HG03442 (cell line): ENCODE measurements at regions not wholly inside any gene's neighbourhood (a gene's known extent, or its start where the extent isn't known, plus 50 kb on each side); places are given as distances from the start of the nearest gene placed in this dataset.

Experiments used
- ATAC-seq: cut with Tn5 transposase; IDR thresholded peaks from one replicate; pipeline ENCODE4 v1.9.1; 2021; ENCODE audit warnings: mild to moderate bottlenecking, moderate library complexity; ENCODE audit not compliant: unreplicated experiment

- no peak for ATAC-seq
Measured at GRCh38 chr7:42761486-42761885, 150.4 kb downstream of the C7orf25 start.

DNA sequence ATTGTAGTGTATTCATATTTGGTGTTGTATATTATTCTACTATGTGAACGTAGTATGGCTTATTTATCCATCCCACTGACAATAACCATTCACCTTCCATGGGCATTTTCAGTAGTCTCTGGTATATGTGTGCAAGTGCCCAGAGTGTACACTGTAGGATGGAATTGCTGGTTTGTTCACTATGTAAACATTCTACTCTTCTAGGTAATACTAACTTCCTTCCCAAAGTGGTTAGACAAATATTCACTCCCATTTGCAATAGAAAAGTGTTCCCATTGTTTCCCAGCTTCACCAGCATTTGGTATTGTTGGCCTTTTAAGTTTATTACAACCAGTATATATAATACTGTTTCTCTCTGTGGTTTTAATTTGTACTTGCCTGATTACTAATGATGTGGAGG lies 153.7 kb downstream of the C7orf25 start:
- no peak for ATAC-seq

DNA sequence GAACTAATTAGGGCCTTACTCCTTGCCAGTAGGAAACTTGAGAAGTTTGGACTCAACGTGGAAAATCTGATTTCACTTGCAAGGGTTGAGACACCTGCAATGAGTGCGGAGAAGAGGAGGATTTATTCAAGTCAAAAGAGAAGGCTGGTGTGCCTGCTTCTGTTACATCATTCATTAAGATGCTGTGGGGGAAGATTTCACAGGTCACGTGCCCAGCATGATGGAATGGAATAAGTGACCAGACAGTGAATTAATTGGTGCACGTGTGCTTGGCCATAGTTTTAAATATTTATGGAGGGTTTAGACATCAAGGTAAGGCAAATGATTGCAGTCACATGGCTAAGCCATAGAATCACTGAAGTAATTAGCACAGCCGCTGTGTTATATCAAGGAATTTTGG lies 155.0 kb downstream of the C7orf25 start:
- no peak for ATAC-seq

GRCh38 chr7:42753811-42754363 lies 158.0 kb downstream of the C7orf25 start:
- ATAC-seq = no peak

- ATAC-seq = no peak
Measured at GRCh38 chr7:42753367-42753766, 158.5 kb downstream of the C7orf25 start.

DNA sequence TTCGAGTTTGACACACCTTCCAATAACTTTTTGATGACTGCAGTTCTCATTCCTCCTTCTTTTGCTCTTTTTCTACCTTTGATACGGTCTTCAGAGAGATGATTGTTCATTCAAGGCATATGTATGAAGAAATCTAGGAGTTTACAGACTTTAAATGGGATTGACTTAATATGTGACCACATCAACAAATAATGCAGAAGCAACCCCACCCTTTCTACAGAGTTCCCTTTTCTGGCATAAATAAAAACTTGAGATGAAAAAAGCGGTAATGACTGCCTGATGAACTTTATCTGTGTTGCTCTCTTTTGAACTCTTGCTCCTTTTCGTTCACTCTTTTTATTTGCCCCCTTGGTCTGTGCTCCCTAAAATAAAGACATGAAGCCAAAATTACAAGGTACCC lies 161.7 kb downstream of the C7orf25 start:
- ATAC-seq = no peak

GRCh38 chr7:42747044-42747443 lies 164.8 kb downstream of the C7orf25 start:
- ATAC-seq = no peak

- no peak for ATAC-seq
Measured at GRCh38 chr7:42746214-42746613, 165.7 kb downstream of the C7orf25 start.

- peak; percentile 47 for ATAC-seq
Measured at GRCh38 chr7:42745357-42746059, 166.4 kb downstream of the C7orf25 start.

- ATAC-seq = no peak
Measured at GRCh38 chr7:42744746-42745145, 167.1 kb downstream of the C7orf25 start.

DNA sequence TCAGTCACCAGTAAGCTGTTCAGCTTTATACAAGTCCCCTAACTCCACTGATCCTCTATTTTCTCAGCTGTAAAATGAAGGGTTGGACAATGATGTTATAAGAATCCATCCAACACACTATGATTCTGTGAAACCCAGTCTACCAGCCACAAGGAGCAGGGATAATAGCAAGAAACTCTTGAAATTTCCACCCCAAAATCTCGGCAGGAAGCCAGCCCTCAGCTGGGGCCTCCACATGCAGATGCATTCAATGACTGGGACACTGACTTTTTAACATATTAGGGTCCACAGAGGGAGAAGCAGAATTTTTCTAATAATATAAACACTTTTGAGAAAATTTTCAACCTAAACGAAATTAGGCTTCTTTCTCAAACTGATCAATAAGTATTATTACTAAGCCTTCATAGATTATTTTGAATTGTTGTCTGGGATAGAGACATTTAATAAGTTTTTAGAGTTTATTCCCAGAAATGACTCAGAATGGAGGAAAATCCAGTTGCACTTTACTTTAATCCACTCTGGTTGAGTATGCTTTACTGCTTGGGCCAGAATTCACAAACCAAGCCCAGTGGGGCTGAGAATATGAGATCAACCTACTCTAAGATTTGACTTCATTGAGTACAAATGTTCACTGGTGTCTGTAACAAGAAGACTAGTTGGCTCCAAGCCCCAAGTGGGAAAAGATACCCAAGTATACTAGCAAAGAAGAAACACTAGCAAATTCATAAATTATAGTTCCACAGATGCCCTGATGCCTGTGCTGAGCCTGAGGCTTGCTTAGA lies 168.6 kb downstream of the C7orf25 start:
- no peak for ATAC-seq

GRCh38 chr7:42742318-42742717 lies 169.6 kb downstream of the C7orf25 start:
- no peak for ATAC-seq

DNA sequence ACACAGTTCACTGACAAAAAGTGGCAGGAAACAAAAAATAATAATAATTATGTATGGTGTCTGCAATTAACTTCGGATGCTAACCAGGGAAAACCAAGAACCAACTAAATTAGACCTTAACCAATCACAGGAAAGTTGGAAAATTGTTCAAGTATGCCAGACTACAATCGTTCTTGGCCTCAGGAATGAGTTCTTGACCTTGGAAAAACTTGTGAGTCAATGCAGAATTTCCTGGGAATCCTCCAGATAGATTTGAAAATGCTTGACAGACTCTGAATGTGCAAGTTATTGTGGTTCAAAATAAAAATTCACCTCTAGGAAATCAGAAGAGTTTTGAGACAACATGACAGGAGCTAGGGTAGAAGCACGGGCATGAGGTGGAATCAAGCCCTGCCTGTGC lies 171.5 kb downstream of the C7orf25 start:
- no peak for ATAC-seq

DNA sequence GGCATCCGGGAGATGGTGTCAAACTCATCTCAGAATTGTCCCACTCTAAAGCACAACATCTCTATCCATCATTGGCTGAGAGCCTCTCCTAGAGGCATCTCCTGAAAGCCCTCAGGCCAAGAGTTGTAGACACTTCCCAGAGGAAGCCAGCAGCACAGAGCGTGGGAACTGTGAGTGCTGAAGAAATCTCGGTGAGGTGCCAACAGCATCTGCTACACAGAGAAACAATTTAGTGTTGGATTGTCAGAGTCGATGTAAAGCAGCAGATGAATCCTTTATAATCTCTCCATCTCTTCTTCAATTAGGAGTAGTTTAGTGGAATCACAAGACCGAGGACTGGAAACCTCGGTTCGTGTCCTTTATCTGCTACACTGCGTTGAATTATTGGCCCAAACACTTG lies 172.2 kb downstream of the C7orf25 start:
- ATAC-seq = no peak

GRCh38 chr7:42736931-42737330 lies 174.9 kb downstream of the C7orf25 start:
- no peak for ATAC-seq

GRCh38 chr7:42735081-42735480 lies 176.8 kb downstream of the C7orf25 start:
- ATAC-seq = no peak

GRCh38 chr7:42734568-42734967 lies 177.3 kb downstream of the C7orf25 start:
- no peak for ATAC-seq

DNA sequence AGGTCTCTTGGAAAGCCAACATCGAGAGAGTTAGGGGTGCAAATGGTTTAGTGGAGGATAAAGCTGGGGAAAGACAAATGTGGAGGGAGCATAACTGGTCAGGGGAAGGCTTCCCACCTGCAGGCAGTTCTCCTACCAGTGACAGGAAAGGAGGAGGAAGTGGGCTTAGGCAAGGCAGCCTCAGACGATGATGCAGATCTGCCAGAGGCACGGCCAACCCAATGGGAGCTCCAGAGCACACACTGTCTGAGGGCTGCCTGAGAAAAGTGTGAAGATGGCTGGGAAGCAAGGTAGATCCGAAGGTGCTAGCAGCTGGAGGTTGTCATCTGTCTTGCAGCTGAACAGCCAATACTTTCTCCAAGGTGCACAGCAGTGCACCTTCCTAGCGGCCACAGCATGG lies 178.8 kb downstream of the C7orf25 start:
- ATAC-seq = no peak

- no peak for ATAC-seq
Measured at GRCh38 chr7:42730586-42730985, 181.3 kb downstream of the C7orf25 start.

GRCh38 chr7:42729053-42729765 lies 182.7 kb downstream of the C7orf25 start:
- ATAC-seq = no peak

DNA sequence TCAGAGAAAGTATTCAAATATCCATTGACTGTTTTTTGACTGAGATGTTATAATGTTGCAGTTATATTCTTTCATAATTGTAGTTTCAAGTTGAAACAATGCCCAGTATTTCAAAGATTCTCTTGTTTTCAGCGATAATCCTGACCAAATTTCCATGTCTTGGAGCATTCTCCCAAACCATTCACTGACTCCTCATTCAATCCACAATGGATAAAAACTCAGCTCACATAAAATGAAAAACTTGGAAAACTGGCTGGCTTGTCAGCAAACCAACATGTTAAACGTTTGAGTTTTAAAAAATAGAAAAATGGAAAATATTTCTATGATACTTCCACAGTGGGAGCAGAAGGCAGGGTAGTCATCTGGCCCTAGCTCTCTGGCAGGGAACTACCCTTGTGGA lies 184.4 kb downstream of the C7orf25 start:
- ATAC-seq = no peak
